Colonic mucosa (tissue), 4 donors: ENCODE measurements at regions not wholly inside any gene's neighbourhood (a gene's known extent, or its start where the extent isn't known, plus 50 kb on each side); places are given as distances from the start of the nearest gene placed in this dataset.

Experiments used
- DNase-seq: peaks from one replicate; pipeline ENCODE4 v3.0.0-alpha.2; 2020
- H3K27ac ChIP-seq: fragments of 200-600 bp; one replicate; pipeline ENCODE4 v1.8.0; 2021
- H3K27me3 ChIP-seq: fragments of 200-600 bp; one replicate; pipeline ENCODE4 v1.8.0; 2021
- H3K36me3 ChIP-seq: fragments of 200-600 bp; one replicate; pipeline ENCODE4 v1.8.0; 2021
- H3K4me1 ChIP-seq: fragments of 200-600 bp; one replicate; pipeline ENCODE4 v1.8.0; 2021; ENCODE audit warnings: mild to moderate bottlenecking
- H3K4me3 ChIP-seq: fragments of 200-600 bp; one replicate; pipeline ENCODE4 v1.8.0; 2021
- H3K9ac ChIP-seq, 2 donors: one replicate each; pipeline ENCODE4 v1.7.0; 2013; ENCODE audit warnings: control low read depth in 2 of 2, low read depth in 2 of 2, low read length in 2 of 2
- H3K9me3 ChIP-seq: fragments of 200-600 bp; one replicate; pipeline ENCODE4 v1.8.0; 2021
- CTCF ChIP-seq: fragments of 200-600 bp; IDR thresholded peaks from one replicate; pipeline ENCODE4 v1.8.0; 2022; ENCODE audit warnings: antibody characterized with exemption, mild to moderate bottlenecking
- intact Hi-C: fragments of 100-400 bp; cut with DNase I; formaldehyde crosslinking; loops from one replicate; pipeline ENCODE4 v1.14.1; 2022
- donor health status: healthy.
- donor health status: DM: no; HTN: no; CAD: no.
- donor health status: DM: no; HTN: no; CAD: no.

- Histone ChIP-seq H3K27ac (no peak overlapping the region), H3K27me3 (no peaks in the 10 kb centered on the region), H3K36me3 (no peaks in the 10 kb centered on the region), H3K9me3 (no peaks in the 10 kb centered on the region), H3K4me1 (no peaks in the 10 kb centered on the region), H3K9ac (no peak overlapping the region), H3K4me3 (no peak overlapping the region)
- intact Hi-C loops = no loop called here
- DNase-seq = no peak
- TF ChIP-seq CTCF = no peak
These were observed 329.5 kb upstream of the ADGRL2 start for GRCh38 chr1:81471255-81471654.

GRCh38 chr1:81470275-81470674 is 330.5 kb upstream of the ADGRL2 start:
- no peak for DNase-seq
- intact Hi-C loops = no loop called here
- no peak overlapping the region for H3K27ac ChIP-seq
- H3K4me3 ChIP-seq = no peak overlapping the region
- no peak for TF ChIP-seq CTCF
- no peaks in the 10 kb centered on the region for H3K36me3 ChIP-seq
- H3K27me3 ChIP-seq = no peaks in the 10 kb centered on the region
- H3K9ac ChIP-seq = no peak overlapping the region
- no peaks in the 10 kb centered on the region for H3K4me1 ChIP-seq
- H3K9me3 ChIP-seq = no peaks in the 10 kb centered on the region

DNA sequence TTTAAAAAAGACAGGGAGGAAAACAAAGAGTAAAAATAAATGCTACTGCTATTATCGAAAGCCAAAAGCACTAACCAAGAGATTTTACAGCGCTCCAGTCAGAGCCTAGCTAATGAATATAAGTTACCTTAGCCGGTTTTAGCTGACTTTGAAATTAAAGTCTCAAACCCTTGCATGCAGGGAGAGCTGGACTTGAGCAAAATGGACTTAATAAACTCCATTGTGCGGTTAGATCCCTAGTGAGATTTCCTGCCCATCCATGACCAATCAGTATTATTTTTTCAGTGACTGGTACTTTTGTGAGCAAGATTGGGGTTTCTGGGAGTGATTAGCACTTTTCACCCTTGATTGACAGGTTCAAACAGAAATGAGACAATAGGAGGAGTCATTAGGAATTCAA is 333.4 kb upstream of the ADGRL2 start:
- Histone ChIP-seq H3K9ac (no peak overlapping the region), H3K36me3 (no peaks in the 10 kb centered on the region), H3K4me3 (no peak overlapping the region), H3K27me3 (no peaks in the 10 kb centered on the region), H3K9me3 (no peaks in the 10 kb centered on the region), H3K4me1 (no peaks in the 10 kb centered on the region), H3K27ac (no peak overlapping the region)
- TF ChIP-seq CTCF = no peak
- no peak for DNase-seq
- intact Hi-C loops = no loop called here

GRCh38 chr1:81466961-81467360 is 333.8 kb upstream of the ADGRL2 start:
- Histone ChIP-seq H3K27ac (no peak overlapping the region), H3K9ac (no peak overlapping the region), H3K36me3 (no peaks in the 10 kb centered on the region), H3K9me3 (no peaks in the 10 kb centered on the region), H3K4me3 (no peak overlapping the region), H3K27me3 (no peaks in the 10 kb centered on the region), H3K4me1 (no peaks in the 10 kb centered on the region)
- no peak for TF ChIP-seq CTCF
- no peak for DNase-seq
- intact Hi-C loops = no loop called here

GRCh38 chr1:81463936-81464837 is 336.5 kb upstream of the ADGRL2 start:
- H3K4me3 ChIP-seq = no peak overlapping the region
- DNase-seq = no peak
- H3K9me3 ChIP-seq = no peaks in the 10 kb centered on the region
- intact Hi-C loops = no loop called here
- no peak overlapping the region for H3K9ac ChIP-seq
- no peaks in the 10 kb centered on the region for H3K36me3 ChIP-seq
- TF ChIP-seq CTCF = no peak
- no peak overlapping the region for H3K27ac ChIP-seq
- no peaks in the 10 kb centered on the region for H3K4me1 ChIP-seq
- no peaks in the 10 kb centered on the region for H3K27me3 ChIP-seq
